Activated T-helper 2 cell treated with anti-CD3 and anti-CD28 coated beads, Interferon-gamma antibody, Interleukin-2, Interleukin-4, amounts not matched to agents 10 μg/mL and 5 μg/mL and 100 μg/mL, durations not matched to agents 14 hours and 24 hours and 36 hours (primary cell): ENCODE measurements at regions not wholly inside any gene's neighbourhood (a gene's known extent, or its start where the extent isn't known, plus 50 kb on each side); places are given as distances from the start of the nearest gene placed in this dataset.

Experiments used
- DNase-seq: peaks from one replicate; pipeline ENCODE4 v3.0.0; 2021; ENCODE audit warnings: low spot score
- H3K27ac Mint-ChIP-seq: one replicate; pipeline ENCODE4 v1.8.0; 2021; ENCODE audit warnings: mixed read lengths
- H3K27me3 Mint-ChIP-seq: one replicate; pipeline ENCODE4 v1.8.0; 2021; ENCODE audit warnings: low read depth, mixed read lengths
- H3K36me3 Mint-ChIP-seq: one replicate; pipeline ENCODE4 v1.8.0; 2021; ENCODE audit warnings: low read depth, mixed read lengths
- H3K4me1 Mint-ChIP-seq: one replicate; pipeline ENCODE4 v1.8.0; 2021; ENCODE audit warnings: low read depth, mixed read lengths
- H3K4me3 Mint-ChIP-seq: one replicate; pipeline ENCODE4 v1.8.0; 2021; ENCODE audit warnings: low read depth, mild to moderate bottlenecking, moderate library complexity, mixed read lengths
- H3K9me3 Mint-ChIP-seq: one replicate; pipeline ENCODE4 v1.8.0; 2021; ENCODE audit warnings: mixed read lengths
- intact Hi-C: fragments of 100-400 bp; cut with micrococcal nuclease; formaldehyde crosslinking; loops from one replicate; pipeline ENCODE4 v1.15.1; 2023

DNA sequence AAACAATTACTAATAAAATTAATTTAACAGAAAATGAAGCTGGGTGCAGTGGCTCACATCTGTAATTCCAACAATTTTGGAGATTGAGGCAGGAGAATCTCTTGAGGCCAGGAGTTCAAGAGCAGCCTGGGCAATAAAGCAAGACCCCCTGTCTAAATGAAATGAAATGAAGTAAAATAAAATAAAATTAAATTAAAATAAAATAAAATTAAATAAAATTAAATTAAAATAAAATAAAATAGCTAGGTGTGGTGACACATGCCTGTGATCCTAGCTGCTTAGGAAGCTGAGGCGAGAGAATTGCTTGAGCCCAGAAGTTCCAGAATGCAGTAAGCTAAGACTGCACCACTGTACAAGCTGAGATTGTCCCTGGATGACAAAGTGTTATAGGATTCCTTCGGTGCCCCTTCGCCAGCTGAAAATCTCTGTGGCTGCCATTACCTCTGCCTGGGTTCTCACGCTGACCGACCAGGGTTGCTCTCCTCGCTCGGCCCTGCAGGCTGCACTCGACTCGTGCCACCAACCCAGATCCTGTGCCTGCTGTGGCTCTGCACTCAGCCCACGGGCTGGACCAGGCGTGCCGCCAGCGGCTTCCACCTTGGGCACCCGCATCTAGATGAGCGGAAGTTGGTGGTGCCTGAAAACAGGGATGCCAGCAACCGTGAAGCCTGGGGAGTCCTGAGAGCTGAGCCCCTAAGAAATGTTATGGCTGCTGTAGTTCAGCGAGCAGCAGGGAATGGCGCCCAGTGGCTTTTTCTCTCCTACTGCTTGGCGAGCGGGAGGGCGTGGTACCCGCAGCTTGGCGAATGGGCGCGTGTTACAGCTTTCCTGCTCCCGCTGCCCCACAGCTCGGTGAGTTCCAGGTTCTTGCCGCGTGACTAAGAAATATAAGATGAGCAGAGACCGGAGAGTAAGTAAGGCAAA lies 539.2 kb upstream of the PCDH9 start:
- DNase-seq, result no peak
- Mint-ChIP-seq H3K36me3 (no peaks in the 10 kb centered on the region), H3K27me3 (no peaks in the 10 kb centered on the region), H3K9me3 (peaks cover 22% of the 10 kb centered on the region), H3K27ac (no peak overlapping the region), H3K4me1 (no peaks in the 10 kb centered on the region), H3K4me3 (no peak overlapping the region)
- intact Hi-C loops, result no loop called here

DNA sequence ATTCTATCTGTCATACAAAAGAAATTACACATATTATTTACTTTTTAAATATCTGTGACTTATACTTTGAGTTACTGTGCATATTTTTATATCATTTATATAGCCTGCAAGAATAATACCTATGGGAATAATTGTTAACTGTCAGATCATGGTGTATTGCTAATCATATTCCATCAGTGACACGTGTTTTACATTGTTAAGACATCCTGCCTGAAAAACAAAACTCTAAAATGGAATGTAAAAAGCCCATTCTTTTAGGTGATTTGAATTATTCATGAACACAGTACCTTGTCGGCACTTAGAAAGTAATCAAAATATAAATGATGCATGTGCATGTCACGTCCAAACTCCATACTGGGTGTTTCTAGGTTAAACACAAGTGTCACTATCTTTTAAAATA lies 533.8 kb upstream of the PCDH9 start:
- Mint-ChIP-seq H3K27me3 (no peaks in the 10 kb centered on the region), H3K36me3 (no peaks in the 10 kb centered on the region), H3K27ac (no peak overlapping the region), H3K4me1 (no peaks in the 10 kb centered on the region), H3K9me3 (peaks cover 31% of the 10 kb centered on the region), H3K4me3 (no peak overlapping the region)
- intact Hi-C loops, result no loop called here
- no peak for DNase-seq

DNA sequence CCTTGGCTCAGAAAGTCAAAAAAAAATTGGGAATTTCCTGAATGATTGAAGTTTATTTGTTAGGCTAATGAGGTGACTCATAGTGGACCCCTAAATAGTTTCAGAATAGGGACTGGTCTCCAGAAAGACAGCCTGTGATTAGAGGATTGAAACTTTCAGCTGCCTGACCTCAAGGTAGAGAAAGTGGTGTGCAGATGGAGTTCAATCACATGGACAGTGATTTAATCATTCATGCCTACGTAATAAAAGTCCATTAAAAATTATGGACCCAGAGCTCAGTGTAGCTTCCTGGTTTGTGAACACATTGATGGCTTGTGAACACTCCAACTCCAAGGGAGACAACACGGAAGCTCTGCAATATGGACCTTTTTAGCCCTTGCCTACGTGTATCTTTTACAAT lies 533.2 kb upstream of the PCDH9 start:
- Mint-ChIP-seq H3K9me3 (peaks cover 33% of the 10 kb centered on the region), H3K36me3 (no peaks in the 10 kb centered on the region), H3K27ac (no peak overlapping the region), H3K27me3 (no peaks in the 10 kb centered on the region), H3K4me3 (no peak overlapping the region), H3K4me1 (no peaks in the 10 kb centered on the region)
- intact Hi-C loops, result no loop called here
- no peak for DNase-seq

GRCh38 chr13:67758975-67759374 lies 528.8 kb upstream of the PCDH9 start:
- H3K27ac Mint-ChIP-seq, result no peak overlapping the region
- H3K9me3 Mint-ChIP-seq, result peaks cover 47% of the 10 kb centered on the region
- no peaks in the 10 kb centered on the region for H3K36me3 Mint-ChIP-seq
- no peaks in the 10 kb centered on the region for H3K4me1 Mint-ChIP-seq
- DNase-seq, result no peak
- intact Hi-C loops, result no loop called here
- no peaks in the 10 kb centered on the region for H3K27me3 Mint-ChIP-seq
- no peak overlapping the region for H3K4me3 Mint-ChIP-seq

GRCh38 chr13:67754012-67754411 lies 523.9 kb upstream of the PCDH9 start:
- intact Hi-C loops, result no loop called here
- Mint-ChIP-seq H3K27me3 (no peaks in the 10 kb centered on the region), H3K36me3 (no peaks in the 10 kb centered on the region), H3K4me1 (no peaks in the 10 kb centered on the region), H3K27ac (no peak overlapping the region), H3K9me3 (peaks cover 53% of the 10 kb centered on the region), H3K4me3 (no peak overlapping the region)
- DNase-seq, result no peak

GRCh38 chr13:67752759-67753158 lies 522.6 kb upstream of the PCDH9 start:
- H3K27me3 Mint-ChIP-seq, result no peaks in the 10 kb centered on the region
- no peak overlapping the region for H3K4me3 Mint-ChIP-seq
- no peaks in the 10 kb centered on the region for H3K36me3 Mint-ChIP-seq
- peaks cover 59% of the 10 kb centered on the region for H3K9me3 Mint-ChIP-seq
- H3K4me1 Mint-ChIP-seq, result no peaks in the 10 kb centered on the region
- intact Hi-C loops, result no loop called here
- DNase-seq, result no peak
- H3K27ac Mint-ChIP-seq, result no peak overlapping the region

DNA sequence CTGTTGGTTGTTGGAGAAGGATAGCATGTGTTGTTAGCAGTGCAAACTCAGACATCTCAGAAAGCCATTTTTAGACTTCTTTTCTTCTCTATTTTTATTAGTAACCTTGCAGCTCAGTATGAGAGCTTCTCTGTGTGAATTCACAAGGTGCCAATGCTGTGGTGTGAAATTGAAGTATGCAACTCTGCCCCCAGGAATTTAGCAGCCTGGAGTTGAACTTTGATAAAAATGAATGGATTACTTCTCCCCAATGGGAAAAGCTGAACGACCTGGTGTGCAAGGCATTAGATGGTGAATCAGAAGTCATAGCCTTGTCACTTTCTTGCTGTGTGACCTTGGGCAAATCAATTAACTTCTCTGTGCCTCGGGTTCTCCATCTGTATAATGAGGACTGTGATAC lies 512.3 kb upstream of the PCDH9 start:
- Mint-ChIP-seq H3K27ac (no peak overlapping the region), H3K9me3 (peaks cover 15% of the 10 kb centered on the region), H3K4me3 (no peak overlapping the region), H3K36me3 (no peaks in the 10 kb centered on the region), H3K27me3 (no peaks in the 10 kb centered on the region), H3K4me1 (no peaks in the 10 kb centered on the region)
- DNase-seq, result no peak
- intact Hi-C loops, result no loop called here

DNA sequence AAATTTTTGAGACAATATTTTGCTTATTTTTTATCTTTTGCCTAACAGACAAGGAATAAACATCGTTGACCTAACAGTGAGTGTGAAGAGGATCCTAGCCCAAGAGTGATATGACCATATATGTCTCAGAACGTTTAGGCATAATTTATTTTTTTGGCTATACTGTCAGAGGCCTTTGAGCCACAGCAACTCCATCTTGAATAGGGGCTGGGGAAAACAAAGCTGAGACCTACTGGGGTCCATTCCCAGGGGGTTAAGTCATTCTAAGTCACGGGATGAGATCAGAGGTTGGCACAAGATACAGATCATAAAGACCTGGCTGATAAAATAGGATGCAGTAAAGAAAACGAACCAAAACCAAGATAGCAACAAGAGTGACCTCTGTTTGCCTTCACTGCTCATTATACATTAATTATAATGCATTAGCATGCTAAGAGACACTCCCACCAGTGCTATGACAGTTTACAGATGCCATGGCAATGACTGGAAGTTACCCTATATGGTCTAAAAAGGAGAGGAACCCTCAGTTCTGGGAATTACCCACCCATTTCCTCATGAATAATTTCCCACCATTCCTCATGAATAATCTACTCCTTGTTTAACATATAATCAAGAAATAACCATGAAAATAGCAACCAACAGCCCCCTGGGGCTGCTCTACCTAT lies 510.9 kb upstream of the PCDH9 start:
- H3K9me3 Mint-ChIP-seq, result peaks cover 12% of the 10 kb centered on the region
- H3K27ac Mint-ChIP-seq, result no peak overlapping the region
- no peaks in the 10 kb centered on the region for H3K27me3 Mint-ChIP-seq
- intact Hi-C loops, result no loop called here
- no peak for DNase-seq
- H3K36me3 Mint-ChIP-seq, result no peaks in the 10 kb centered on the region
- H3K4me1 Mint-ChIP-seq, result no peaks in the 10 kb centered on the region
- H3K4me3 Mint-ChIP-seq, result no peak overlapping the region

DNA sequence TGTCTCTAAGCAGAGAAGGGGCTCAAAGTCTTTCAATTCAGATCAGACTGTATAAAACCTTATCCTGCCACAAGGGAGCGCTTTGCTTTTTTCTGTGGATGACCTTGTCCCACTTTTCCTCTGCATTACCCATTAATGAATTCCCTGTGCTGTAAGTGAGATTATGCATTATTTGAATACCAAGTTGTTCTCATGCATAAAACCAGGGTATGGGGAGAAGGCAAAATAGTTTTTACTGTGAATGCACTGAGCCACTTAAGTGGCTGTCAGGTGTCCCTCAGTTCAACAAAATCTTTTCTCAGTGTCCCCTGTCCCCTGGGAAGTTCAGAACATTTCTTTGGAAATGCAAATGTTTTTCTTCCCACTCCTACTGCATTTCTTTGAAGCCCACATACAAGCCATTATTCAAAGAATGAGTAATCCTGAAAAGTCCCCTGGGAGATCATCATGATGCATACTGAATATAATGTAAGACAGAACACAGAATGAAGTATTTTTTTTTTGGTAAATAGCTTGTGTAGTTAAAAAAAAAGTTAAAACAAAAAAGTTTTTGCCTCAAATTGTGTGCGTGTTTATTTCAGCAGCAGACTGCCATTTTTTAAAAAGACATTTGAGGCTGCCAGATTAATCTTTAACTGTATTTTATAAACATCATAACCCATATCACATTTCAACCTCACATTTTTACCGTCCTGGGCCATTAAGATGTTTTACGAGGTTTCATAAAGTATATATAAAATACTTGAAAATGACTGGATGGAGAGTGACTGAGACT lies 506.7 kb upstream of the PCDH9 start:
- H3K27me3 Mint-ChIP-seq, result no peaks in the 10 kb centered on the region
- intact Hi-C loops, result no loop called here
- no peaks in the 10 kb centered on the region for H3K36me3 Mint-ChIP-seq
- no peaks in the 10 kb centered on the region for H3K4me1 Mint-ChIP-seq
- H3K9me3 Mint-ChIP-seq, result peaks cover 27% of the 10 kb centered on the region
- H3K4me3 Mint-ChIP-seq, result no peak overlapping the region
- H3K27ac Mint-ChIP-seq, result no peak overlapping the region
- no peak for DNase-seq

- no peaks in the 10 kb centered on the region for H3K36me3 Mint-ChIP-seq
- H3K4me1 Mint-ChIP-seq, result no peaks in the 10 kb centered on the region
- no peak for DNase-seq
- intact Hi-C loops, result no loop called here
- H3K9me3 Mint-ChIP-seq, result peaks cover 28% of the 10 kb centered on the region
- H3K27me3 Mint-ChIP-seq, result no peaks in the 10 kb centered on the region
- no peak overlapping the region for H3K27ac Mint-ChIP-seq
- H3K4me3 Mint-ChIP-seq, result no peak overlapping the region
These were observed 505.5 kb upstream of the PCDH9 start for GRCh38 chr13:67735651-67736050.

DNA sequence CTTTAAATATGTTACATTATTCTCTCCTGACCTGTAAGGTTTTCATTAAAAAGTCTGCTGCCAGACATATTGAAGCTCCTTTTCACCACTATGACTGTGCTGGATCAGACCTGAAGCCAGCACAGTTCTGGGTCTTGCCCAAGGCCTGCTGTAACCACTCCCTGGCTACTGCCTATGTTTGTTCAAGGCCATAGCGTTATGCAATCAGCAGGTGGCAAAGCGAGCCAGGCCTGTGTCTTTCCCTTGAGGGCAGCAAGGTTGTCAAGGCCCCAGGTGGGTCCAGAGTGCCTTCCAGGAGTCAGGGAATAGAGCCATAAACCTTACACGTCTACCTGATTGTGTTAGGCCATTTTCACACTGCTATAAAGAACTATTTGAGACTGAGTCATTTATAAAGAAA lies 496.8 kb upstream of the PCDH9 start:
- Mint-ChIP-seq H3K27ac (no peak overlapping the region), H3K9me3 (peaks cover 62% of the 10 kb centered on the region), H3K36me3 (no peaks in the 10 kb centered on the region), H3K27me3 (no peaks in the 10 kb centered on the region), H3K4me1 (no peaks in the 10 kb centered on the region), H3K4me3 (no peak overlapping the region)
- DNase-seq, result no peak
- intact Hi-C loops, result no loop called here

DNA sequence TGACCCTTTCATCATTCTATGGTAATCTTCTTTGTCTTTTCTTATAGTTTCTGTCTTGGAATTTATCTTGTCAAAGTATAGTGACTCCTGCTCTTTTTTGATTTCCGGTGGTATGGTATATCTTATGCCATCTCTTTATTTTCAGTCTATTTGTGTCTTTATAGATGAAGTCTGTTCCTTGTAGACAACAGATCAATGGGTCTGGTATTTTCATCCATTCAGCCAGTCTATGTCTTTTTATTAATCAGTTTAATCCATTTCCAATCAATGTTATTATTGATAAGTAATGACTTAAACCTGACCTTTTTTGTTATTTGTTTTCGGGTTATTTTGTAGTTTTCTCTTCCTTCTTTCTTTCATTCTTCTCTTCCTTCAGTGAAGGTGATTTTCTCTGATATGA lies 495.9 kb upstream of the PCDH9 start:
- Mint-ChIP-seq H3K27ac (no peak overlapping the region), H3K9me3 (peaks cover 63% of the 10 kb centered on the region), H3K4me1 (no peaks in the 10 kb centered on the region), H3K36me3 (no peaks in the 10 kb centered on the region), H3K4me3 (no peak overlapping the region), H3K27me3 (no peaks in the 10 kb centered on the region)
- intact Hi-C loops, result no loop called here
- DNase-seq, result no peak

- DNase-seq, result no peak
- no peaks in the 10 kb centered on the region for H3K36me3 Mint-ChIP-seq
- H3K4me1 Mint-ChIP-seq, result no peaks in the 10 kb centered on the region
- H3K4me3 Mint-ChIP-seq, result no peak overlapping the region
- intact Hi-C loops, result no loop called here
- peaks cover 44% of the 10 kb centered on the region for H3K9me3 Mint-ChIP-seq
- H3K27ac Mint-ChIP-seq, result no peak overlapping the region
- no peaks in the 10 kb centered on the region for H3K27me3 Mint-ChIP-seq
These were observed 483.4 kb upstream of the PCDH9 start for GRCh38 chr13:67713571-67713970.
